Posterior vena cava (tissue), 2 donors: ENCODE measurements at regions not wholly inside any gene's neighbourhood (a gene's known extent, or its start where the extent isn't known, plus 50 kb on each side); places are given as distances from the start of the nearest gene placed in this dataset.
"Not testable (repeated sequence)": the region's sequence is repeated elsewhere in the genome, so short reads cannot be mapped to it uniquely, and the experiment has no call there.

Source experiments
- DNase-seq: peaks from one replicate; pipeline ENCODE4 v3.0.0-alpha.2; 2020; ENCODE audit warnings: low spot score
- intact Hi-C, 2 donors: fragments of 100-400 bp; cut with DNase I; formaldehyde crosslinking; loops; one replicate each; pipeline versions ENCODE4 v1.14.1 to v1.14.2; 2022 to 2023
- donor health status: DM: yes; HTN: yes; CAD: no.
- donor health status: DM: yes; HTN: yes; CAD: no.

- no peak for DNase-seq
- intact Hi-C loops, result no loop called here
Observed at GRCh38 chr6:164099269-164099865, 684.8 kb downstream of the QKI start.

GRCh38 chr6:164098857-164099267 lies 684.3 kb downstream of the QKI start:
- intact Hi-C loops, result no loop called here

GRCh38 chr6:164097551-164098398 lies 683.3 kb downstream of the QKI start:
- intact Hi-C loops, result no loop called here
- DNase-seq, result no peak

More at GRCh38 chr6:164098857-164099267, 684.3 kb downstream of the QKI start:
- no peak for DNase-seq

- DNase-seq, result no peak
- intact Hi-C loops, result no loop called here
Observed at GRCh38 chr6:164097056-164097455, 682.5 kb downstream of the QKI start.

- intact Hi-C loops, result no loop called here
Observed at GRCh38 chr6:164095056-164095455, 680.5 kb downstream of the QKI start.

GRCh38 chr6:164087870-164088269 lies 673.4 kb downstream of the QKI start:
- intact Hi-C loops, result loop anchor here in 1 of 2 donors (10.0 kb wide), 1 partner anchor 673 kb away; the partner anchor contains the start of gene QKI
- DNase-seq, result no peak

More at GRCh38 chr6:164095056-164095455, 680.5 kb downstream of the QKI start:
- no peak for DNase-seq

GRCh38 chr6:164087211-164087610 lies 672.7 kb downstream of the QKI start:
- no peak for DNase-seq
- intact Hi-C loops, result loop anchor here in 1 of 2 donors (10.0 kb wide), 1 partner anchor 672 kb away; the partner anchor contains the start of gene QKI

GRCh38 chr6:164086076-164086887 lies 671.8 kb downstream of the QKI start:
- no peak for DNase-seq

GRCh38 chr6:164085091-164086075 lies 670.9 kb downstream of the QKI start:
- intact Hi-C loops, result loop anchor here in 1 of 2 donors (10.0 kb wide), 1 partner anchor 671 kb away; the partner anchor contains the start of gene QKI
- DNase-seq, result peak; percentile 95

More at GRCh38 chr6:164086076-164086887, 671.8 kb downstream of the QKI start:
- intact Hi-C loops, result loop anchor here in 1 of 2 donors (10.0 kb wide), 1 partner anchor 671 kb away; the partner anchor contains the start of gene QKI

- intact Hi-C loops, result no loop called here
- no peak for DNase-seq
Observed at GRCh38 chr6:164079275-164079600, 664.7 kb downstream of the QKI start.

- intact Hi-C loops, result no loop called here
- no peak for DNase-seq
Observed at GRCh38 chr6:164078532-164079274, 664.2 kb downstream of the QKI start.

- intact Hi-C loops, DNase-seq: not testable (repeated sequence)
Observed at GRCh38 chr6:164076818-164077532, 662.5 kb downstream of the QKI start.

GRCh38 chr6:164075981-164076615 lies 661.6 kb downstream of the QKI start:
- DNase-seq, result no peak
- intact Hi-C loops, result no loop called here

GRCh38 chr6:164072240-164072666 lies 657.7 kb downstream of the QKI start:
- intact Hi-C loops, result no loop called here
- no peak for DNase-seq

GRCh38 chr6:164069350-164069990 lies 655.0 kb downstream of the QKI start:
- intact Hi-C loops, result no loop called here
- no peak for DNase-seq

GRCh38 chr6:164068527-164068926 lies 654.0 kb downstream of the QKI start:
- intact Hi-C loops, result no loop called here
- DNase-seq, result no peak
